ENCODE measurements at regions not wholly inside any gene's neighbourhood (a gene's known extent, or its start where the extent isn't known, plus 50 kb on each side); places are given as distances from the start of the nearest gene placed in this dataset.

DNA sequence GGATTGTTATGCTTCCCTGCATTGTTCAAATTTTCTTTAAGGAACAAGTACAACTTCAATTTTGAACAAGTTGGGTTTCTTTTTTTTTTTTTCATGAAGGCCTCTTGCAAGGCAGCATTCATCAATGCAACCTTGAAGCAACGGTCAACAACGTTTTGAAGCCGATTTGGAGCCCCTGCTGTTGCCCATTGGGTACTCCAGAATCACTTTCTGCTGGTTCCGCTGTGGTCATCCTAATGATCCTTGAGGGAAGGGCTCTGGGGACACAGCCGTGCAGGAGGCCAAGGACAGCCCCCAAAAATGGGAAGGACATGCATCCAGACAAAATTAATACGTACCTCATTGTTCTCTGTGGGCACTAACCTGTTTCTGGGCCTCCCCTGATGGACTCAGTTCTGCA lies 84.6 kb upstream of the MGMT start:
- no peak for DNase-seq (ENCODE audit: low spot score)
- no peak overlapping the region for H3K27ac ChIP-seq
- TF ChIP-seq EZH2 (IDR thresholded peaks at IDR 0.05) (no peak), EZH2phosphoT487 (IDR thresholded peaks at IDR 0.05) (no peak)
- TF ChIP-seq, protein P1, sequence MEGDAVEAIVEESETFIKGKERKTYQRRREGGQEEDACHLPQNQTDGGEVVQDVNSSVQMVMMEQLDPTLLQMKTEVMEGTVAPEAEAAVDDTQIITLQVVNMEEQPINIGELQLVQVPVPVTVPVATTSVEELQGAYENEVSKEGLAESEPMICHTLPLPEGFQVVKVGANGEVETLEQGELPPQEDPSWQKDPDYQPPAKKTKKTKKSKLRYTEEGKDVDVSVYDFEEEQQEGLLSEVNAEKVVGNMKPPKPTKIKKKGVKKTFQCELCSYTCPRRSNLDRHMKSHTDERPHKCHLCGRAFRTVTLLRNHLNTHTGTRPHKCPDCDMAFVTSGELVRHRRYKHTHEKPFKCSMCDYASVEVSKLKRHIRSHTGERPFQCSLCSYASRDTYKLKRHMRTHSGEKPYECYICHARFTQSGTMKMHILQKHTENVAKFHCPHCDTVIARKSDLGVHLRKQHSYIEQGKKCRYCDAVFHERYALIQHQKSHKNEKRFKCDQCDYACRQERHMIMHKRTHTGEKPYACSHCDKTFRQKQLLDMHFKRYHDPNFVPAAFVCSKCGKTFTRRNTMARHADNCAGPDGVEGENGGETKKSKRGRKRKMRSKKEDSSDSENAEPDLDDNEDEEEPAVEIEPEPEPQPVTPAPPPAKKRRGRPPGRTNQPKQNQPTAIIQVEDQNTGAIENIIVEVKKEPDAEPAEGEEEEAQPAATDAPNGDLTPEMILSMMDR (IDR thresholded peaks at IDR 0.05) = no peak
- H3K9me3 ChIP-seq (ENCODE audit: low read depth) = no peaks in the 10 kb centered on the region
- H3K4me1 ChIP-seq = no peaks in the 10 kb centered on the region
- H3K9me3 Mint-ChIP-seq = peaks cover 3% of the 10 kb centered on the region
- H3K4me1 Mint-ChIP-seq = peaks cover 3% of the 10 kb centered on the region
- no peak overlapping the region for H2AFZ ChIP-seq (replicated peaks)
- H3K27me3 Mint-ChIP-seq (ENCODE audit: insufficient read depth, low read depth) = no peaks in the 10 kb centered on the region
- no peaks in the 10 kb centered on the region for H3K27me3 ChIP-seq
- H3K36me3 Mint-ChIP-seq = no peaks in the 10 kb centered on the region
- H3K9ac ChIP-seq = no peak overlapping the region
- no peaks in the 10 kb centered on the region for H3F3A ChIP-seq (ENCODE audit: low read depth)
- no peaks in the 10 kb centered on the region for H4K20me1 ChIP-seq (ENCODE audit: low read depth)
- H3K4me3 ChIP-seq = no peak overlapping the region
- H3K27ac Mint-ChIP-seq = no peak overlapping the region
- H3K4me2 ChIP-seq = no peak overlapping the region
- no peaks in the 10 kb centered on the region for H3K79me2 ChIP-seq (ENCODE audit: low read depth)
- no peak overlapping the region for H3K4me3 Mint-ChIP-seq
- no peaks in the 10 kb centered on the region for H3K36me3 ChIP-seq

DNA sequence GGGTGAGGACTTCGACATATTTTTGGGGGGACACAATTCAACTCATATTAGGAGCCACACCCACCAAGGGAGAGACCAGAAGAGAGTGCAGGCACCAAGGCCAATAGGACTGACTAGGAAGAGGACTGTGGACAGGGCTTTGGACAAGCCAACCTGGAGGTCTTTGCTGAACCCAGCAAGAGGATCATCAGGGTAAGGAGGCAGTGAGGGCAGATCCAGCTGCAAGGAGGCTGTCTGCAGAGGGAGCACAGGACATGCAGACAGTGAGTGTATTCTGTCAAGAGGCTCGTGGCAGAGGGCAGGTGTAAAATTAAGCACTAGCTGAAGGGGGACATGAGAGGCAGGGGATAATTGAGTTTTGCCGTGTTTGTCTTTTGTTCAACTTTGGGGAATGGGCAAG lies 83.4 kb upstream of the MGMT start:
- Histone ChIP-seq H3K9me3 (ENCODE audit: low read depth) (no peaks in the 10 kb centered on the region), H3K27ac (no peak overlapping the region), H2AFZ (replicated peaks) (no peak overlapping the region), H3K4me2 (no peak overlapping the region), H3F3A (ENCODE audit: low read depth) (no peaks in the 10 kb centered on the region), H3K4me1 (no peaks in the 10 kb centered on the region), H3K79me2 (ENCODE audit: low read depth) (no peaks in the 10 kb centered on the region), H3K4me3 (no peak overlapping the region), H4K20me1 (ENCODE audit: low read depth) (no peaks in the 10 kb centered on the region), H3K36me3 (no peaks in the 10 kb centered on the region), H3K9ac (no peak overlapping the region), H3K27me3 (no peaks in the 10 kb centered on the region)
- H3K9me3 Mint-ChIP-seq = peaks cover 3% of the 10 kb centered on the region
- no peak for TF ChIP-seq EZH2 (IDR thresholded peaks at IDR 0.05)
- TF ChIP-seq, protein P1 (IDR thresholded peaks at IDR 0.05) = no peak
- TF ChIP-seq EZH2phosphoT487 (IDR thresholded peaks at IDR 0.05) = no peak
- no peaks in the 10 kb centered on the region for H3K36me3 Mint-ChIP-seq
- no peaks in the 10 kb centered on the region for H3K27me3 Mint-ChIP-seq (ENCODE audit: insufficient read depth, low read depth)
- no peak overlapping the region for H3K4me3 Mint-ChIP-seq
- no peak for DNase-seq (ENCODE audit: low spot score)
- peaks cover 3% of the 10 kb centered on the region for H3K4me1 Mint-ChIP-seq
- H3K27ac Mint-ChIP-seq = no peak overlapping the region

GRCh38 chr10:129385600-129385999 lies 81.4 kb upstream of the MGMT start:
- Histone ChIP-seq H3K4me1 (no peaks in the 10 kb centered on the region), H3K79me2 (ENCODE audit: low read depth) (no peaks in the 10 kb centered on the region), H3F3A (ENCODE audit: low read depth) (no peaks in the 10 kb centered on the region), H3K4me3 (no peak overlapping the region), H3K27ac (no peak overlapping the region), H4K20me1 (ENCODE audit: low read depth) (no peaks in the 10 kb centered on the region), H3K9ac (no peak overlapping the region), H3K4me2 (no peak overlapping the region), H3K9me3 (ENCODE audit: low read depth) (no peaks in the 10 kb centered on the region), H3K27me3 (no peaks in the 10 kb centered on the region), H2AFZ (replicated peaks) (no peak overlapping the region), H3K36me3 (no peaks in the 10 kb centered on the region)
- DNase-seq (ENCODE audit: low spot score) = no peak
- Mint-ChIP-seq H3K9me3 (peaks cover 3% of the 10 kb centered on the region), H3K36me3 (no peaks in the 10 kb centered on the region), H3K27ac (no peak overlapping the region), H3K27me3 (ENCODE audit: insufficient read depth, low read depth) (no peaks in the 10 kb centered on the region), H3K4me3 (no peak overlapping the region), H3K4me1 (peaks cover 3% of the 10 kb centered on the region)
- TF ChIP-seq EZH2phosphoT487 (IDR thresholded peaks at IDR 0.05) = no peak
- TF ChIP-seq, protein P1 (IDR thresholded peaks at IDR 0.05) = no peak
- TF ChIP-seq EZH2 (IDR thresholded peaks at IDR 0.05) = no peak
